Endothelial cell of umbilical vein (primary cell): ENCODE measurements at regions not wholly inside any gene's neighbourhood (a gene's known extent, or its start where the extent isn't known, plus 50 kb on each side); places are given as distances from the start of the nearest gene placed in this dataset.

ENCODE experiments used
- BruUV-seq: library from RNA; stranded (reverse); fragments of 400-500 nt; replicated peaks from 2 replicates; lab custom pipeline; 2021; lab: Mats Ljungman, UMichigan
- CTCF ChIA-PET: fragments of 300-600, 350-600 bp; sonication (Branson Sonifier 250); formaldehyde crosslinking; loops from one replicate; lab custom pipeline; 2021; ENCODE audit warnings: antibody characterized with exemption, inconsistent platforms; lab: Charles Lee
- POLR2A ChIA-PET: fragments of 300-600, 350-600 bp; sonication (Branson Sonifier 250); formaldehyde crosslinking; loops from one replicate; lab custom pipeline; 2021; ENCODE audit warnings: antibody characterized with exemption, inconsistent platforms; lab: Charles Lee
- DNase-seq: peaks from one replicate; pipeline ENCODE4 v3.0.0-alpha.2; 2011; ENCODE audit warnings: low read depth, low spot score
- FAIRE-seq: peaks from 2 replicates; lab custom pipeline; 2011; peaks lifted over from hg19 to GRCh38; lab: Jason Lieb, UNC
- H2AFZ ChIP-seq: 2 replicates; pipeline ENCODE4 v1.6.0; 2012; ENCODE audit warnings: low read depth, low read length, control low read depth, inconsistent platforms
- H3K27ac ChIP-seq: 2 replicates; pipeline ENCODE4 v1.5.1; 2011; ENCODE audit warnings: low read depth, mild to moderate bottlenecking, control low read depth, low read length, moderate library complexity; ENCODE audit not compliant: insufficient read depth
- H3K27me3 ChIP-seq, 2 experiments: 2 replicates each; pipeline versions ENCODE4 v1.6.0 to v1.6.1; 2011; ENCODE audit warnings: low read length in 2 of 2, mixed read lengths in 1 of 2; ENCODE audit not compliant: control insufficient read depth in 2 of 2, insufficient read depth in 2 of 2
- H3K36me3 ChIP-seq, 2 experiments: 2 replicates in 1 of 2; 3 replicates in 1 of 2; pipeline ENCODE4 v1.5.1; 2011; ENCODE audit warnings: low read length in 2 of 2, mild to moderate bottlenecking in 1 of 2, moderate library complexity in 1 of 2; ENCODE audit not compliant: control insufficient read depth in 2 of 2, insufficient read depth in 2 of 2; ENCODE audit errors: extremely low read depth in 1 of 2
- H3K4me1 ChIP-seq: 3 replicates; pipeline ENCODE4 v1.5.1; 2011; ENCODE audit warnings: mild to moderate bottlenecking, low read length; ENCODE audit not compliant: control insufficient read depth, insufficient read depth; ENCODE audit errors: extremely low read depth
- H3K4me2 ChIP-seq: 2 replicates; pipeline ENCODE4 v1.6.1; 2011; ENCODE audit warnings: low read length, control low read depth, mixed read lengths; ENCODE audit not compliant: insufficient read depth
- H3K4me3 ChIP-seq, 3 experiments: fragments of 200-600 bp in 1 of 3; sonication (generic), shearing (Covaris generic) in 1 of 3; replicated peaks in 1 of 3; 2 replicates each; pipeline ENCODE4 v1.5.1; 2011 to 2016; ENCODE audit warnings: control low read depth in 3 of 3, low read length in 3 of 3, mild to moderate bottlenecking in 2 of 3, inconsistent platforms in 1 of 3, low read depth in 1 of 3, moderate library complexity in 1 of 3; ENCODE audit not compliant: insufficient read depth in 1 of 3
- H3K79me2 ChIP-seq: 2 replicates; pipeline ENCODE4 v1.6.0; 2012; ENCODE audit warnings: low read length, inconsistent platforms; ENCODE audit not compliant: control insufficient read depth, insufficient read depth
- H3K9ac ChIP-seq: replicated peaks from 2 replicates; pipeline ENCODE3; 2011; ENCODE audit warnings: low read length, control low read depth; ENCODE audit not compliant: insufficient read depth; ENCODE audit errors: extremely low read depth
- H3K9me1 ChIP-seq: replicated peaks from 3 replicates; pipeline ENCODE4 v1.6.0; 2011; ENCODE audit warnings: mild to moderate bottlenecking, low read length; ENCODE audit not compliant: control insufficient read depth, insufficient read depth; ENCODE audit errors: extremely low read depth
- H3K9me3 ChIP-seq: replicated peaks from 2 replicates; pipeline ENCODE4 v1.5.1; 2012; ENCODE audit warnings: low read length, inconsistent platforms; ENCODE audit not compliant: control insufficient read depth, insufficient read depth
- H4K20me1 ChIP-seq: replicated peaks from 2 replicates; pipeline ENCODE3; 2011; ENCODE audit warnings: mild to moderate bottlenecking, low read length; ENCODE audit not compliant: control insufficient read depth, insufficient read depth; ENCODE audit errors: extremely low read depth
- EZH2 ChIP-seq: IDR thresholded peaks from 2 replicates; pipeline ENCODE4 v1.6.1; 2012; ENCODE audit warnings: borderline replicate concordance, low read depth, mild to moderate bottlenecking, moderate library complexity, low read length, inconsistent platforms; ENCODE audit not compliant: severe bottlenecking
- FOS ChIP-seq: IDR thresholded peaks from 2 replicates; pipeline ENCODE4 v1.6.1; 2011; ENCODE audit warnings: mild to moderate bottlenecking, low read length, moderate library complexity, borderline replicate concordance; ENCODE audit not compliant: insufficient read depth
- JUN ChIP-seq: IDR thresholded peaks from 2 replicates; pipeline ENCODE4 v1.6.1; 2011; ENCODE audit warnings: borderline replicate concordance, low read depth; ENCODE audit not compliant: insufficient read length, insufficient read depth
- MYC ChIP-seq: IDR thresholded peaks from one replicate; pipeline ENCODE4 v1.6.1; 2011; ENCODE audit warnings: mild to moderate bottlenecking, low read depth, low read length
- POLR2A ChIP-seq: IDR thresholded peaks from 2 replicates; pipeline ENCODE4 v1.6.1; 2012; ENCODE audit warnings: low read depth, mild to moderate bottlenecking, control low read depth, low read length
- POLR2AphosphoS5 ChIP-seq: IDR thresholded peaks from 2 replicates; pipeline ENCODE4 v1.6.1; 2012; ENCODE audit warnings: low read depth, mild to moderate bottlenecking, control low read depth, low read length, moderate library complexity; ENCODE audit not compliant: insufficient read depth
- dilution Hi-C: fragments of 300-500 bp; cut with MboI; formaldehyde crosslinking; loops from one replicate; pipeline ENCODE4 v1.15.0; 2019; ENCODE audit warnings: low sequenced_read_pairs; ENCODE audit not compliant: extremely low pct_ligation_motif_present
- intact Hi-C: fragments of 100-400 bp; cut with micrococcal nuclease; formaldehyde crosslinking; loops from one replicate; pipeline ENCODE4 v1.10.0; 2022

- DNase-seq = no peak
- ChIA-PET POLR2A (no interaction called here), CTCF (no interaction called here)
- Histone ChIP-seq H3K36me3 (no peaks in the 10 kb centered on the region), H3K4me2 (no peak overlapping the region), H3K79me2 (no peaks in the 10 kb centered on the region), H3K9me3 (no peaks in the 10 kb centered on the region), H3K4me3 (no peak overlapping the region), H3K27me3 (no peaks in the 10 kb centered on the region), H3K9ac (no peak overlapping the region), H3K27ac (no peak overlapping the region), H3K4me1 (peaks cover 6% of the 10 kb centered on the region), H4K20me1 (no peaks in the 10 kb centered on the region), H3K9me1 (no peaks in the 10 kb centered on the region), H2AFZ (no peak overlapping the region)
- no peak for FAIRE-seq
- dilution Hi-C loops = no loop called here
- intact Hi-C loops = no loop called here
- no TSS peak for BruUV-seq
- TF ChIP-seq MYC = no peak
- no peak for TF ChIP-seq FOS
- no peak for TF ChIP-seq JUN
Measured at GRCh38 chr6:167472880-167473279, 148.0 kb downstream of the TTLL2 start.

DNA sequence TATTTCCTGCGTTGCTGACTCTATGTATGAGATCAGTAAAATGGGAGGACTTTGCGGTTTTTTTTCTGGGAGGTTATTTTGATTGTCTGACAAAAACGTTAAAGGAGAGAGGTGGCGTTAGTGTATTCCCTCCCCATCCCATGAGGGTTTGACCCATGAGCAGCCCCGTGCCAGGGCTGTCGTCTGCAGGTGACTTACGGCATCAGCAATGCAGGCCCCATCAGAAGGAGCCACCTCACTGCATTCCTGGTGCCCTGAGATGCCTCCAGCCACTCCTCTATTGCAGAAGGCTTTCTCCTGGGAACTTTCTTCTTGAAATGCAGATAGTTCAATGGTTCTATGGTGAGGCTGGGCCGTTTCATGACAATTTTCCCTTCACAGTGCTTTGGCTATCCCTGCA, 149.3 kb downstream of the TTLL2 start:
- Histone ChIP-seq H3K36me3 (no peaks in the 10 kb centered on the region), H3K4me3 (no peak overlapping the region), H2AFZ (no peak overlapping the region), H3K9me3 (no peaks in the 10 kb centered on the region), H3K9ac (no peak overlapping the region), H3K4me2 (no peak overlapping the region), H3K4me1 (peaks cover 2% of the 10 kb centered on the region), H3K79me2 (no peaks in the 10 kb centered on the region), H3K27me3 (no peaks in the 10 kb centered on the region), H3K9me1 (no peaks in the 10 kb centered on the region), H4K20me1 (no peaks in the 10 kb centered on the region), H3K27ac (no peak overlapping the region)
- intact Hi-C loops (no loop called here), dilution Hi-C loops (no loop called here)
- FAIRE-seq = no peak
- no TSS peak for BruUV-seq
- no peak for TF ChIP-seq MYC
- no peak for TF ChIP-seq POLR2AphosphoS5
- no peak for TF ChIP-seq EZH2
- no peak for TF ChIP-seq FOS
- TF ChIP-seq POLR2A = no peak
- POLR2A ChIA-PET = no interaction called here
- CTCF ChIA-PET = interaction anchor here (2.0 kb wide), 1 partner anchor 11 kb away, joined by 4 read pairs; no protein-coding TSS in a partner anchor
- no peak for DNase-seq
